ENCODE measurements at regions not wholly inside any gene's neighbourhood (a gene's known extent, or its start where the extent isn't known, plus 50 kb on each side); places are given as distances from the start of the nearest gene placed in this dataset.

GRCh38 chr16:61344791-61345190 is 691.4 kb downstream of the CDH8 start:
- TF ChIP-seq POLR2A (IDR thresholded peaks at IDR 0.05) (no peak), CTCF (IDR thresholded peaks at IDR 0.05) (no peak), EP300 (IDR thresholded peaks at IDR 0.05) (no peak)
